PFSK-1 (cell line): ENCODE measurements at regions not wholly inside any gene's neighbourhood (a gene's known extent, or its start where the extent isn't known, plus 50 kb on each side); places are given as distances from the start of the nearest gene placed in this dataset.

Experiments used
- POLR2AphosphoS5 ChIP-seq: IDR thresholded peaks from 2 replicates; pipeline ENCODE4 v1.6.1; 2012; ENCODE audit warnings: low read depth, mild to moderate bottlenecking, control low read depth, low read length, moderate library complexity
- TAF1 ChIP-seq: IDR thresholded peaks from 2 replicates; pipeline ENCODE4 v1.6.1; 2012; ENCODE audit warnings: low read length, control low read depth, borderline replicate concordance; ENCODE audit not compliant: insufficient read depth

GRCh38 chr18:55012008-55012407 lies 52.7 kb upstream of the CCDC68 start:
- TF ChIP-seq POLR2AphosphoS5, result no peak
- TF ChIP-seq TAF1, result no peak
